GM21825 (cell line): ENCODE measurements at regions not wholly inside any gene's neighbourhood (a gene's known extent, or its start where the extent isn't known, plus 50 kb on each side); places are given as distances from the start of the nearest gene placed in this dataset.

Experiments
- ATAC-seq: cut with Tn5 transposase; IDR thresholded peaks from one replicate; pipeline ENCODE4 v1.9.1; 2021; ENCODE audit warnings: mild to moderate bottlenecking, moderate library complexity; ENCODE audit not compliant: unreplicated experiment

GRCh38 chr22:34879001-34879400 is 187.0 kb upstream of the ISX start:
- ATAC-seq: no peak

- no peak for ATAC-seq
Measured at GRCh38 chr22:34880662-34881061, 185.3 kb upstream of the ISX start.

GRCh38 chr22:34881453-34881852 is 184.5 kb upstream of the ISX start:
- ATAC-seq: no peak

- ATAC-seq: no peak
Measured at GRCh38 chr22:34885852-34886251, 180.1 kb upstream of the ISX start.

GRCh38 chr22:34886391-34886790 is 179.6 kb upstream of the ISX start:
- no peak for ATAC-seq

GRCh38 chr22:34886812-34887211 is 179.1 kb upstream of the ISX start:
- no peak for ATAC-seq

GRCh38 chr22:34897126-34897525 is 168.8 kb upstream of the ISX start:
- no peak for ATAC-seq

GRCh38 chr22:34902335-34902734 is 163.6 kb upstream of the ISX start:
- ATAC-seq: no peak

- ATAC-seq: no peak
Measured at GRCh38 chr22:34903416-34903815, 162.5 kb upstream of the ISX start.

- ATAC-seq: no peak
Measured at GRCh38 chr22:34904486-34904885, 161.5 kb upstream of the ISX start.

- no peak for ATAC-seq
Measured at GRCh38 chr22:34913826-34914225, 152.1 kb upstream of the ISX start.

GRCh38 chr22:34914846-34915245 is 151.1 kb upstream of the ISX start:
- ATAC-seq: no peak

- no peak for ATAC-seq
Measured at GRCh38 chr22:34917239-34917638, 148.7 kb upstream of the ISX start.

- ATAC-seq: no peak
Measured at GRCh38 chr22:34931026-34931425, 134.9 kb upstream of the ISX start.

GRCh38 chr22:34934261-34934660 is 131.7 kb upstream of the ISX start:
- ATAC-seq: no peak

- no peak for ATAC-seq
Measured at GRCh38 chr22:34943830-34944229, 122.1 kb upstream of the ISX start.

GRCh38 chr22:34946339-34946985 is 119.5 kb upstream of the ISX start:
- no peak for ATAC-seq

- ATAC-seq: no peak
Measured at GRCh38 chr22:34950489-34950888, 115.5 kb upstream of the ISX start.

- no peak for ATAC-seq
Measured at GRCh38 chr22:34951212-34951611, 114.7 kb upstream of the ISX start.

- no peak for ATAC-seq
Measured at GRCh38 chr22:34960005-34960404, 106.0 kb upstream of the ISX start.

- ATAC-seq: no peak
Measured at GRCh38 chr22:34966980-34967565, 98.9 kb upstream of the ISX start.

GRCh38 chr22:34969001-34969790 is 96.8 kb upstream of the ISX start:
- no peak for ATAC-seq
